BE2C (cell line): ENCODE measurements at regions not wholly inside any gene's neighbourhood (a gene's known extent, or its start where the extent isn't known, plus 50 kb on each side); places are given as distances from the start of the nearest gene placed in this dataset.

Source experiments
- DNase-seq: peaks from one replicate; pipeline ENCODE4 v3.0.0-alpha.2; 2020
- H3K27me3 ChIP-seq: fragments of 250-450 bp; sonication (Bioruptor Pico); 2 replicates; pipeline ENCODE4 v1.5.1; 2020; ENCODE audit warnings: mild to moderate bottlenecking
- H3K36me3 ChIP-seq: fragments of 250-450 bp; sonication (Bioruptor Pico); 2 replicates; pipeline ENCODE4 v1.5.1; 2020; ENCODE audit warnings: mild to moderate bottlenecking
- H3K4me1 ChIP-seq: fragments of 250-450 bp; sonication (Bioruptor Pico); 2 replicates; pipeline ENCODE4 v1.5.1; 2020
- H3K4me3 ChIP-seq: 2 replicates; pipeline ENCODE4 v1.5.1; 2011; ENCODE audit warnings: low read depth, low read length
- H3K9me3 ChIP-seq: fragments of 250-450 bp; sonication (Bioruptor Pico); 2 replicates; pipeline ENCODE4 v1.5.1; 2020
- TF ChIP-seq, protein P1 (sequence below): IDR thresholded peaks from 2 replicates; pipeline ENCODE4 v1.5.1; 2012; ENCODE audit warnings: mild to moderate bottlenecking, low read depth, low read length

DNA sequence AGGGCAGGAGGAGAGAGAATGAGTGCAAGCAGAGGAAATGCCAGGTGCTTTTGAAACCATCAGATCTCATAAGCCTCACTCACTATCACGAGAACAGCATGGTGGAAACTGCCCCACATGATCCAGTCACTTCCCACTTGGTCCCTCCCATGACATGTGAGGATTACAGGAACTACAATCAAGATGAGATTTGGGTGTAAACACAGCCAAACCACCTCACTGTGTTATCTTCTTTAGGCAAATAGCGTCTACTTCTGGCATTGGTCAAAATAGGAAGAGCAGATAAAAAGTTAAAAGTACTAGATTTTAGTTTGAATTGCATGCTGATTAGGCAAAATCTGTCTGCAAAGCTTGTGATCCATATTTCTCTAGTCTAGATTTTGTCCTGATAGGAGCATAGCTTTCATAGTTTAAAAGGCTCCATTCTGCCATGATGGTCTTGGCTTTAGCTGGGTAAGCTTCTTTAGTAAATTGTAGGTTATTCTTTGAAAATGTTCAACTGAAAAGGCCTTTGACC lies 267.5 kb downstream of the NKX6-1 start:
- DNase-seq: no peak
- H3K4me1 ChIP-seq: no peaks in the 10 kb centered on the region
- H3K9me3 ChIP-seq: no peaks in the 10 kb centered on the region
- no peaks in the 10 kb centered on the region for H3K27me3 ChIP-seq
- H3K4me3 ChIP-seq: no peak overlapping the region
- H3K36me3 ChIP-seq: no peaks in the 10 kb centered on the region
- TF ChIP-seq, protein P1, sequence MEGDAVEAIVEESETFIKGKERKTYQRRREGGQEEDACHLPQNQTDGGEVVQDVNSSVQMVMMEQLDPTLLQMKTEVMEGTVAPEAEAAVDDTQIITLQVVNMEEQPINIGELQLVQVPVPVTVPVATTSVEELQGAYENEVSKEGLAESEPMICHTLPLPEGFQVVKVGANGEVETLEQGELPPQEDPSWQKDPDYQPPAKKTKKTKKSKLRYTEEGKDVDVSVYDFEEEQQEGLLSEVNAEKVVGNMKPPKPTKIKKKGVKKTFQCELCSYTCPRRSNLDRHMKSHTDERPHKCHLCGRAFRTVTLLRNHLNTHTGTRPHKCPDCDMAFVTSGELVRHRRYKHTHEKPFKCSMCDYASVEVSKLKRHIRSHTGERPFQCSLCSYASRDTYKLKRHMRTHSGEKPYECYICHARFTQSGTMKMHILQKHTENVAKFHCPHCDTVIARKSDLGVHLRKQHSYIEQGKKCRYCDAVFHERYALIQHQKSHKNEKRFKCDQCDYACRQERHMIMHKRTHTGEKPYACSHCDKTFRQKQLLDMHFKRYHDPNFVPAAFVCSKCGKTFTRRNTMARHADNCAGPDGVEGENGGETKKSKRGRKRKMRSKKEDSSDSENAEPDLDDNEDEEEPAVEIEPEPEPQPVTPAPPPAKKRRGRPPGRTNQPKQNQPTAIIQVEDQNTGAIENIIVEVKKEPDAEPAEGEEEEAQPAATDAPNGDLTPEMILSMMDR: no peak

DNA sequence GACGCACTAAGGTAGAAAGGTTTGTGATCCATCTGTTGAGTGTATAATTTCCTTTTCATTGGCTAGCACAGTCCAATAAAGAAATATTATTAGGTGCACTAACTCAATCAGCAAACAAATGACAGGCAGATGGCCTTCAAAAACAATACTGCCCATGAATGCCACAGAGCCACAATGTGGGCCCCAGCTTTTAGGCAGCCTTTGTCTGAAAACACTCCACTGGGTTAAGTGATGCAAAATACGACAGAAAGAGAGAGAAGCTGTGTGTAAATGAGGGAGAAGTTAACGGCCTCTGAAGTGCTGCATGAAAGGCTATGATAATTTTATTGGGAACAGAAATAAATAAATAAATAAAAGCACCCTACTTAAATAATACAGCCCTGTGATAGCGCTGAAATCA lies 274.6 kb downstream of the NKX6-1 start:
- no peaks in the 10 kb centered on the region for H3K4me1 ChIP-seq
- TF ChIP-seq, protein P1: no peak
- H3K4me3 ChIP-seq: no peak overlapping the region
- DNase-seq: no peak
- no peaks in the 10 kb centered on the region for H3K9me3 ChIP-seq
- no peaks in the 10 kb centered on the region for H3K27me3 ChIP-seq
- no peaks in the 10 kb centered on the region for H3K36me3 ChIP-seq

DNA sequence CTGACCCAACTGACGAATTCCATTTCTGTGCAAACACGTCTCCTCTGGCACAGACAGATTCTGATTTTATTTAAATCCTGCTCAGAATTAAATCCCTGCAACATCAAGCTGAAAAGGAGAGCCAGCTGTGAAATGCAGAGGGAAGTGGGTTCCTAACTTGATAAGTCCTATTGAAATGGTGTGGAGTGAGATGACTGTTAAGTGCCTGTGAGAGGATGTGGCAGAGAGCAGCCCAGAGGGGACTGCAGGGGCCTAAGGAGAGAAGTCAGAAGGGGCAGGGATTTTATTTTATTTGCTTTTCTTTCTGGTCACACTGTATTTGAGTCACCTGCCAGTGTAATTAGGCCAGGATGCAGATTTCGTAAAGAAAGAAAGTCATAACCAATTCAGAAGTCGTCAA lies 277.4 kb downstream of the NKX6-1 start:
- Histone ChIP-seq H3K27me3 (no peaks in the 10 kb centered on the region), H3K4me1 (no peaks in the 10 kb centered on the region), H3K4me3 (no peak overlapping the region), H3K36me3 (no peaks in the 10 kb centered on the region), H3K9me3 (no peaks in the 10 kb centered on the region)
- TF ChIP-seq, protein P1: no peak
- no peak for DNase-seq

DNA sequence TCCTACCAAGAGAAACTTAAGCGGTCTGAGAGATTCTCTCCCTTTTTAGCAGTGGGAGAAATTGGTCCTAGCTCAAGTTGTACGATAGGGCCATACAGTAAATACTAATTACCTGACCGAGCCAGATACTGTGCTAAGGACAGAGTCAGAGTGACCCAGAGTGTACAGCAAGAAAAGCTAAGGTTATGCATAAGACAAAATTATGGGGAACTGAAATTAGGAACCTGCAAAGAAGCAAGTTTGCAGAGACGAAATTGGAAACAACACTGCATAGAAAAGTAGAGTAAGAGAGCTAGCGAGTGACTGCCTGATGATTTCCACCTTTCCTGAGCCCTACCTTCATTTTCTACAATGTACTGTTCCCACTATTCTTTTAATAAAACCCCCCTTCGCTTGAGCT lies 278.1 kb downstream of the NKX6-1 start:
- no peaks in the 10 kb centered on the region for H3K36me3 ChIP-seq

DNA sequence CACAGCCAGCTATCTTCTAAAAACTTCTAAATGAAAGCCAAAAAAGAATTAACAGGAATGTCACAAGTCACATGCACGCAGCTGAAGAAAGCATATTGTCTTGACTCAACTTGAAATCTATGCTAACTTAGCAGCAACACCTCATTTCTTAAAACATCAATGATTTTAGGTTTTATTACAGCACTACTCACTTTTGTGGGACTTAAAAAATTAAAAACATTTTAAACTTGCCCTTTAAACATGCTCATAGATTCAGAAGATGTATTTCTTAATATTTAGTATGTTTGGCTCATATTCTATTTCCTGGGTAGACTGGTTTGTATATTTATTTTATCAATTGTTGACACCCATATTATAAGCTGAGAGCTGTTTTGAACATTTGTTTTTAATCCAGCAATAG lies 279.4 kb downstream of the NKX6-1 start:
- Histone ChIP-seq H3K4me3 (no peak overlapping the region), H3K36me3 (no peaks in the 10 kb centered on the region), H3K4me1 (no peaks in the 10 kb centered on the region), H3K9me3 (no peaks in the 10 kb centered on the region; the same call in 1 of the 2 replicates), H3K27me3 (no peaks in the 10 kb centered on the region)
- TF ChIP-seq, protein P1: no peak
- no peak for DNase-seq

More for the DNA sequence above, 278.1 kb downstream of the NKX6-1 start:
- no peaks in the 10 kb centered on the region for H3K9me3 ChIP-seq
- TF ChIP-seq, protein P1: no peak
- no peak overlapping the region for H3K4me3 ChIP-seq
- H3K4me1 ChIP-seq: no peaks in the 10 kb centered on the region
- no peak for DNase-seq
- no peaks in the 10 kb centered on the region for H3K27me3 ChIP-seq

DNA sequence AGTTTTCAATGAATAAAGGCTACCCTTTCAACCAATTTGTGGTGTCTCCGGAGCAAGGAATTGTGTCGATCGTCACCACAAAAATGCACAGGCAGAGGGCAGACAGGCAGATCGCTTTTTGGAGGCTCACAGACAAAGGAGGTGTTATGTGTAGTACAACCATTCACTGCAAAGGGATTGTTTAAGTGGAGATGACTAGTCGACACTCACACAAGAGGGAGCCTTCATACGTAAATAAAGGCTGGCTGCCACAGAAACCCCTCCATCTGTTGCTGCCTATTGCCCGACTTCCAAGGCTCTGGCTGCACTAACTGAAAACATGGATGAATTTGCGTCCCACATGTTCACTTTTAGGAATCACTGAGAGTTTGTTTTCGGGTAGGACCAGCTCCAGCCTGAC lies 281.1 kb downstream of the NKX6-1 start:
- Histone ChIP-seq H3K27me3 (no peaks in the 10 kb centered on the region), H3K9me3 (no peaks in the 10 kb centered on the region; the same call in 1 of the 2 replicates), H3K36me3 (no peaks in the 10 kb centered on the region), H3K4me1 (no peaks in the 10 kb centered on the region), H3K4me3 (no peak overlapping the region)
- TF ChIP-seq, protein P1: no peak
- DNase-seq: no peak
